GM23248 (cell line): ENCODE measurements at regions not wholly inside any gene's neighbourhood (a gene's known extent, or its start where the extent isn't known, plus 50 kb on each side); places are given as distances from the start of the nearest gene placed in this dataset.

Experiments
- EZH2 ChIP-seq: fragments of 200-600 bp; sonication (generic); IDR thresholded peaks from 2 replicates; pipeline ENCODE4 v1.6.1; 2018; ENCODE audit warnings: antibody characterized with exemption, mild to moderate bottlenecking; ENCODE audit not compliant: insufficient read depth, poor library complexity, severe bottlenecking
- EZH2phosphoT487 ChIP-seq: fragments of 200-600 bp; sonication (generic); IDR thresholded peaks from 2 replicates; pipeline ENCODE4 v1.6.1; 2018; ENCODE audit warnings: antibody characterized with exemption, moderate library complexity, mild to moderate bottlenecking, low read depth; ENCODE audit not compliant: insufficient read depth

DNA sequence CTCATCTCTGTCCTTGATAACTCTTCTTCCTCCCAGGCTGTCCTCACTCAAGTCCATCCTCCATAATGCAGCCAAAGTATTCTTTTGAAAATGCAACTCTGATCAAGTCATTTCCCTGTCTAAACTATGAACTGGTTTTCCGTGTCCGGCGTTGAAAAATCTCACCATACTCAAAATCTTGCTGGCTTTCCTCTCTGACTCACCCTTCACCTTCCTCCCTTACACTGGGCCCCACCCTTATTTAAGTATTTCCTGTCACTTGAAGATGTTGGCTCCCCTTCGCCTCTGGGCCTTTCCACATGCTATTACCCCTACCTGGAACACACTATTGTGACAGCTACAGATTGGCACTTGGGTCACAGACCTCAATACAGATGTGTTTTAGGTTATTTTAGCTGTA is 515.6 kb downstream of the INHBA start:
- TF ChIP-seq EZH2phosphoT487 (no peak), EZH2 (no peak)
